ENCODE measurements at regions not wholly inside any gene's neighbourhood (a gene's known extent, or its start where the extent isn't known, plus 50 kb on each side); places are given as distances from the start of the nearest gene placed in this dataset.

GRCh38 chr1:221998781-221999180 is 256.9 kb upstream of the DUSP10 start:
- Histone ChIP-seq H2BK120ac (ENCODE audit: low read depth, low read length, poor library complexity, severe bottlenecking) (no peak overlapping the region), H4K20me1 (ENCODE audit: control insufficient read depth, insufficient read depth, insufficient read length) (no peaks in the 10 kb centered on the region), H3K9ac (ENCODE audit: extremely low read depth, insufficient read length, low read length) (no peak overlapping the region), H3K27me3 (ENCODE audit: insufficient read depth, low read length) (no peaks in the 10 kb centered on the region), H3K18ac (ENCODE audit: insufficient read length, low read depth, low read length) (no peak overlapping the region), H3K79me1 (ENCODE audit: insufficient read depth, low read depth, low read length, poor library complexity, severe bottlenecking) (no peaks in the 10 kb centered on the region), H3K56ac (ENCODE audit: insufficient read length, low read depth, low read length) (no peak overlapping the region), H2BK12ac (ENCODE audit: insufficient read length, low read depth, low read length) (no peak overlapping the region), H2AFZ (ENCODE audit: low read length) (no peak overlapping the region), H2BK20ac (ENCODE audit: low read depth, low read length, poor library complexity, severe bottlenecking) (no peak overlapping the region), H4K8ac (replicated peaks; ENCODE audit: insufficient read length, low read depth, low read length) (no peak overlapping the region), H4K5ac (ENCODE audit: insufficient read length, low read depth, low read length) (no peak overlapping the region), H3K23me2 (ENCODE audit: insufficient read length, low read depth, low read length, poor library complexity, severe bottlenecking) (no peaks in the 10 kb centered on the region), H4K91ac (ENCODE audit: insufficient read length, low read depth, low read length) (no peak overlapping the region), H2BK15ac (ENCODE audit: low read depth, low read length) (no peak overlapping the region), H3K27ac (ENCODE audit: insufficient read length, low read depth, low read length) (no peak overlapping the region), H2AK5ac (ENCODE audit: insufficient read length, low read length) (no peak overlapping the region), H3K4me2 (ENCODE audit: insufficient read depth, insufficient read length, low read length) (no peak overlapping the region), H2BK5ac (ENCODE audit: insufficient read length, low read length) (no peak overlapping the region), H3K14ac (ENCODE audit: insufficient read depth, low read length) (no peak overlapping the region), H3K4me1 (ENCODE audit: insufficient read depth, low read length) (no peaks in the 10 kb centered on the region), H3K9me3 (ENCODE audit: control insufficient read depth, low read depth, low read length) (no peaks in the 10 kb centered on the region), H3K23ac (ENCODE audit: insufficient read length, low read depth, low read length) (no peak overlapping the region), H3K79me2 (ENCODE audit: insufficient read depth, low read length) (no peaks in the 10 kb centered on the region), H3K4ac (ENCODE audit: low read depth, low read length) (no peak overlapping the region), H3T11ph (ENCODE audit: low read length) (no peak overlapping the region)
- Mint-ChIP-seq H3K4me1 (peaks cover 5% of the 10 kb centered on the region in 2 experiments), H3K9me3 (no peaks in the 10 kb centered on the region), H3K27ac (peak overlapping the region in 1 of 3 experiments; percentile 36; a peak in 1 of 7 replicates), H3K27me3 (ENCODE audit: low read depth) (no peaks in the 10 kb centered on the region), H3K36me3 (ENCODE audit: insufficient read depth in 1 of 3, low read depth in 3 of 3) (no peaks in the 10 kb centered on the region), H3K4me3 (no peak overlapping the region)
- no peak for TF ChIP-seq CTCF (conservative IDR thresholded peaks at IDR 0.05)
- no peak for DNase-seq
- WGBS (ENCODE audit: extremely low coverage, insufficient read length, low lambda C conversion rate) = no CpG with 5 or more reads among the region's 6 CpGs
